Thoracic aorta (tissue), 2 donors: ENCODE measurements at regions not wholly inside any gene's neighbourhood (a gene's known extent, or its start where the extent isn't known, plus 50 kb on each side); places are given as distances from the start of the nearest gene placed in this dataset.
A peak's percentile ranks its signal among the peaks of the same experiment; 100 is the strongest.

Source experiments
- ATAC-seq: fragments of 150-250 bp; one replicate; pipeline ENCODE4 v1.8.0; 2017; ENCODE audit warnings: low read depth; ENCODE audit not compliant: insufficient number of reproducible peaks, low FRiP score
- DNase-seq: peaks from one replicate; pipeline ENCODE4 v3.0.0-alpha.2; 2020; ENCODE audit warnings: low spot score
- H3K27ac ChIP-seq, 2 donors: fragments of 200-600 bp; sonication (generic); 1 replicate in 1 of 2; 2 replicates in 1 of 2; pipeline ENCODE4 v1.5.1; 2016; ENCODE audit warnings: mild to moderate bottlenecking in 2 of 2, moderate library complexity in 2 of 2
- H3K27me3 ChIP-seq: fragments of 200-600 bp; sonication (generic); replicated peaks from 2 replicates; pipeline ENCODE4 v1.6.0; 2016; ENCODE audit warnings: mild to moderate bottlenecking; ENCODE audit not compliant: insufficient read depth
- H3K36me3 ChIP-seq: fragments of 200-600 bp; sonication (generic); one replicate; pipeline ENCODE4 v1.5.1; 2016
- H3K4me1 ChIP-seq, 2 donors: fragments of 200-600 bp; sonication (generic); 1 replicate in 1 of 2; 2 replicates in 1 of 2; pipeline versions ENCODE4 v1.5.1 to v1.6.0; 2016; ENCODE audit warnings: low read depth in 2 of 2, mild to moderate bottlenecking in 1 of 2; ENCODE audit not compliant: control insufficient read depth in 1 of 2
- H3K4me3 ChIP-seq: fragments of 200-600 bp; sonication (generic); 2 replicates; pipeline ENCODE4 v1.5.1; 2016; ENCODE audit warnings: mild to moderate bottlenecking
- H3K9me3 ChIP-seq: fragments of 200-600 bp; sonication (generic); 2 replicates; pipeline ENCODE4 v1.5.1; 2016
- TF ChIP-seq, protein P1 (sequence below): fragments of 200-600 bp; sonication (generic); IDR thresholded peaks from one replicate; pipeline ENCODE4 v1.5.1; 2019; ENCODE audit warnings: antibody characterized with exemption

GRCh38 chr14:101474563-101475455 is 86.5 kb upstream of the DIO3 start:
- Histone ChIP-seq H3K36me3 (no peaks in the 10 kb centered on the region), H3K4me3 (no peak overlapping the region), H3K27me3 (no peaks in the 10 kb centered on the region), H3K4me1 (peaks cover 9 to 16% of the 10 kb centered on the region in 2 donors), H3K9me3 (no peaks in the 10 kb centered on the region), H3K27ac (no peak overlapping the region)
- DNase-seq (no peak), ATAC-seq (no peak)
- TF ChIP-seq, protein P1, sequence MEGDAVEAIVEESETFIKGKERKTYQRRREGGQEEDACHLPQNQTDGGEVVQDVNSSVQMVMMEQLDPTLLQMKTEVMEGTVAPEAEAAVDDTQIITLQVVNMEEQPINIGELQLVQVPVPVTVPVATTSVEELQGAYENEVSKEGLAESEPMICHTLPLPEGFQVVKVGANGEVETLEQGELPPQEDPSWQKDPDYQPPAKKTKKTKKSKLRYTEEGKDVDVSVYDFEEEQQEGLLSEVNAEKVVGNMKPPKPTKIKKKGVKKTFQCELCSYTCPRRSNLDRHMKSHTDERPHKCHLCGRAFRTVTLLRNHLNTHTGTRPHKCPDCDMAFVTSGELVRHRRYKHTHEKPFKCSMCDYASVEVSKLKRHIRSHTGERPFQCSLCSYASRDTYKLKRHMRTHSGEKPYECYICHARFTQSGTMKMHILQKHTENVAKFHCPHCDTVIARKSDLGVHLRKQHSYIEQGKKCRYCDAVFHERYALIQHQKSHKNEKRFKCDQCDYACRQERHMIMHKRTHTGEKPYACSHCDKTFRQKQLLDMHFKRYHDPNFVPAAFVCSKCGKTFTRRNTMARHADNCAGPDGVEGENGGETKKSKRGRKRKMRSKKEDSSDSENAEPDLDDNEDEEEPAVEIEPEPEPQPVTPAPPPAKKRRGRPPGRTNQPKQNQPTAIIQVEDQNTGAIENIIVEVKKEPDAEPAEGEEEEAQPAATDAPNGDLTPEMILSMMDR = no peak

- H3K36me3 ChIP-seq = no peaks in the 10 kb centered on the region
- peaks cover 9 to 23% of the 10 kb centered on the region in 2 donors for H3K4me1 ChIP-seq
- H3K4me3 ChIP-seq = no peak overlapping the region
- no peak overlapping the region for H3K27ac ChIP-seq
- TF ChIP-seq, protein P1 = no peak
- ATAC-seq (no peak), DNase-seq (no peak)
- H3K9me3 ChIP-seq = no peaks in the 10 kb centered on the region
- no peaks in the 10 kb centered on the region for H3K27me3 ChIP-seq
Observed at GRCh38 chr14:101475456-101476257, 85.6 kb upstream of the DIO3 start.

DNA sequence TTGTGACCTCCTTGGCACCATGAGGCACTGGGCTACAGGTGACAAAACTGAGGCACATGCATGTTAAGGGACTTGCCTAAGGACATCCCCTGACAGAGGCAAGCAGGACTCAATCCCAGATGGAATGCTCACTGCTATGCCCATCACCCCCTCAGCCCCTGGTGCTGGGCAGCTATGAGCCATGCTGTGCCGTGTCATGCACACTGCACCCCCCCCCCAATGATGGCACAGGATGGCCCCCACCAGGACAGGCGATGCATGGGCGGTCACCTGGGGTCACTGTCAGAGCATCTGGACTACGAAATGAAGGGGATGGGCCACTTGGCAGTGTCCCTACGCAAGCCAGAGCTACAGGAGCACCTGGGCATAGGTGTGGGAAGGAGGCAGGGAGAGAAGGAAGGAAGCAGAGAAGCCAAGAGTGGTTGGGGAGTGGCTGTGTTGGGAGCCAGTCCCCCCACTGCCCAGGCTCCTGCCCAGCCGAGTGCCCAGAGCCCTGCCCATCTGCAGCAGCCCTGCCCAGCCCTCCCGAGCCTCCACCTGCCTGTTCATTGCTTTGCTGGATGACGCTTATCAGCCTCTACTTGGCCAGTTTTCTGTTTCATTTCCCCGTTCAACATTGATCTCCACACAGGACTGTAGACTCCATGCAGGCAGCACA is 84.9 kb upstream of the DIO3 start:
- Histone ChIP-seq H3K4me1 (peaks cover 9 to 24% of the 10 kb centered on the region in 2 donors), H3K27me3 (no peaks in the 10 kb centered on the region), H3K27ac (no peak overlapping the region), H3K9me3 (no peaks in the 10 kb centered on the region), H3K36me3 (no peaks in the 10 kb centered on the region), H3K4me3 (no peak overlapping the region)
- TF ChIP-seq, protein P1 = no peak
- DNase-seq (no peak), ATAC-seq (no peak)

GRCh38 chr14:101476916-101477553 is 84.3 kb upstream of the DIO3 start:
- TF ChIP-seq, protein P1 = no peak
- no peak for ATAC-seq
- Histone ChIP-seq H3K27me3 (no peaks in the 10 kb centered on the region), H3K27ac (peak overlapping the region; percentile 15 to 22), H3K4me3 (no peak overlapping the region), H3K4me1 (peaks cover 9 to 24% of the 10 kb centered on the region in 2 donors), H3K9me3 (no peaks in the 10 kb centered on the region), H3K36me3 (no peaks in the 10 kb centered on the region)
- DNase-seq = no peak
